H1 (cell line): ENCODE measurements at regions not wholly inside any gene's neighbourhood (a gene's known extent, or its start where the extent isn't known, plus 50 kb on each side); places are given as distances from the start of the nearest gene placed in this dataset.

Experiments
- EGR1 ChIP-seq: IDR thresholded peaks from 2 replicates; pipeline ENCODE4 v1.6.1; 2011; ENCODE audit warnings: low read depth, low read length, borderline replicate concordance
- EP300 ChIP-seq, 2 experiments: IDR thresholded peaks; 1 replicate in 1 of 2; 2 replicates in 1 of 2; pipeline ENCODE4 v1.6.1; 2011 to 2012; ENCODE audit warnings: low read depth in 2 of 2, low read length in 2 of 2, mild to moderate bottlenecking in 2 of 2, borderline replicate concordance in 1 of 2, inconsistent platforms in 1 of 2, moderate library complexity in 1 of 2
- HDAC2 ChIP-seq, 2 experiments: fragments of 300-600 bp in 1 of 2; sonication (generic) in 1 of 2; IDR thresholded peaks; 2 replicates each; pipeline ENCODE4 v1.6.1; 2011 to 2012; ENCODE audit warnings: low read depth in 2 of 2, low read length in 2 of 2, mild to moderate bottlenecking in 2 of 2, moderate library complexity in 2 of 2, borderline replicate concordance in 1 of 2, inconsistent platforms in 1 of 2
- PHF8 ChIP-seq: fragments of 200-600 bp; sonication (generic); conservative IDR thresholded peaks from 2 replicates; pipeline ENCODE4 v1.7.1; 2012; ENCODE audit warnings: low read depth, mild to moderate bottlenecking, inconsistent platforms, low read length, moderate library complexity
- POLR2A ChIP-seq, 2 experiments: IDR thresholded peaks; 1 replicate in 1 of 2; 2 replicates in 1 of 2; pipeline ENCODE4 v1.6.1; 2011; ENCODE audit warnings: low read depth in 2 of 2, low read length in 2 of 2, mild to moderate bottlenecking in 2 of 2; ENCODE audit errors: control extremely low read depth in 1 of 2
- POU5F1 ChIP-seq: IDR thresholded peaks from 2 replicates; pipeline ENCODE4 v1.6.1; 2011; ENCODE audit warnings: low read depth, mild to moderate bottlenecking, low read length, moderate library complexity
- SIRT6 ChIP-seq: IDR thresholded peaks from one replicate; pipeline ENCODE4 v1.7.1; 2012; ENCODE audit warnings: low read length, inconsistent platforms
- SP1 ChIP-seq: IDR thresholded peaks from 2 replicates; pipeline ENCODE4 v1.6.1; 2011; ENCODE audit warnings: low read depth, low read length

DNA sequence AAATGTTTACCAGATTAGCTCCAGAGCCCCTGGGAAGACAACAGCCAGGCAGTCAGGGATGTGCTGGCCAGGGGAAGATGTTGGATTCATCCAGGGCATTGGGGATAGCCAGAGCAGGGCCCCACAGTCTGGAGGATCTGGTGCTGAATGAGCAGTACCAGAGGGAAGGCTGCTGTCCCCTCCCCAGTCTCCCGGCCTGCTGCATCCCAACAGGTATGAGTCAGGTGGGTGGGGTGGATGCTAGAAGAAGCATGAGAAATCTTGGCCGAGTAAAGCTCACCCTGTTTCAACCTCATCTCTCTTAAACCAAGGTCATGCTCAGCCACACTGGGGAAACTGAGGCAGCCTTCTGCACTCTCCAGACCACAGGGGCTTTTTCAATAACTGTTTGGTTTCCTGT is 71.9 kb upstream of the SEC14L1 start:
- TF ChIP-seq EGR1 (no peak), POU5F1 (no peak), HDAC2 (IDR thresholded peaks at IDR 0.05; ENCODE audit: borderline replicate concordance in 1 of 2, low read depth in 2 of 2, low read length in 2 of 2) (no peak), SIRT6 (no peak), PHF8 (no peak), EP300 (IDR thresholded peaks at IDR 0.05; ENCODE audit: borderline replicate concordance in 1 of 2, low read depth in 2 of 2, low read length in 2 of 2) (no peak), POLR2A (IDR thresholded peaks at IDR 0.05; ENCODE audit: control extremely low read depth in 1 of 2, low read depth in 2 of 2, low read length in 2 of 2) (no peak), SP1 (no peak)
